Cardiac muscle cell (in vitro differentiated cells and primary cell): ENCODE measurements at regions not wholly inside any gene's neighbourhood (a gene's known extent, or its start where the extent isn't known, plus 50 kb on each side); places are given as distances from the start of the nearest gene placed in this dataset.

Experiments used
- DNase-seq, 2 donors: peaks; one replicate each; pipeline versions ENCODE4 v3.0.0 to v3.0.0-alpha.2; 2010 to 2017; ENCODE audit warnings: low read depth in 1 of 2, low spot score in 1 of 2
- H3K27ac ChIP-seq: fragments of 200-600 bp; sonication (generic); 2 replicates; pipeline ENCODE4 v1.5.1; 2016
- H3K27me3 ChIP-seq: fragments of 200-600 bp; sonication (generic); 2 replicates; pipeline ENCODE4 v1.6.0; 2016; ENCODE audit warnings: control low read depth
- H3K36me3 ChIP-seq: fragments of 200-600 bp; sonication (generic); 2 replicates; pipeline ENCODE4 v1.5.1; 2016; ENCODE audit warnings: control low read depth
- H3K4me1 ChIP-seq: fragments of 200-600 bp; sonication (generic); 2 replicates; pipeline ENCODE4 v1.8.1; 2017; ENCODE audit warnings: low read depth, mild to moderate bottlenecking, mixed run types
- H3K4me3 ChIP-seq: fragments of 200-600 bp; sonication (generic); 2 replicates; pipeline ENCODE4 v1.5.1; 2016; ENCODE audit warnings: mild to moderate bottlenecking
- H3K9me3 ChIP-seq: fragments of 200-600 bp; sonication (generic); 2 replicates; pipeline ENCODE4 v1.5.1; 2017; ENCODE audit warnings: low read depth, mild to moderate bottlenecking, control low read depth
- TF ChIP-seq, protein P1 (sequence below): IDR thresholded peaks from 2 replicates; pipeline ENCODE4 v1.5.1; 2012; ENCODE audit warnings: low read depth, mild to moderate bottlenecking, low read length

DNA sequence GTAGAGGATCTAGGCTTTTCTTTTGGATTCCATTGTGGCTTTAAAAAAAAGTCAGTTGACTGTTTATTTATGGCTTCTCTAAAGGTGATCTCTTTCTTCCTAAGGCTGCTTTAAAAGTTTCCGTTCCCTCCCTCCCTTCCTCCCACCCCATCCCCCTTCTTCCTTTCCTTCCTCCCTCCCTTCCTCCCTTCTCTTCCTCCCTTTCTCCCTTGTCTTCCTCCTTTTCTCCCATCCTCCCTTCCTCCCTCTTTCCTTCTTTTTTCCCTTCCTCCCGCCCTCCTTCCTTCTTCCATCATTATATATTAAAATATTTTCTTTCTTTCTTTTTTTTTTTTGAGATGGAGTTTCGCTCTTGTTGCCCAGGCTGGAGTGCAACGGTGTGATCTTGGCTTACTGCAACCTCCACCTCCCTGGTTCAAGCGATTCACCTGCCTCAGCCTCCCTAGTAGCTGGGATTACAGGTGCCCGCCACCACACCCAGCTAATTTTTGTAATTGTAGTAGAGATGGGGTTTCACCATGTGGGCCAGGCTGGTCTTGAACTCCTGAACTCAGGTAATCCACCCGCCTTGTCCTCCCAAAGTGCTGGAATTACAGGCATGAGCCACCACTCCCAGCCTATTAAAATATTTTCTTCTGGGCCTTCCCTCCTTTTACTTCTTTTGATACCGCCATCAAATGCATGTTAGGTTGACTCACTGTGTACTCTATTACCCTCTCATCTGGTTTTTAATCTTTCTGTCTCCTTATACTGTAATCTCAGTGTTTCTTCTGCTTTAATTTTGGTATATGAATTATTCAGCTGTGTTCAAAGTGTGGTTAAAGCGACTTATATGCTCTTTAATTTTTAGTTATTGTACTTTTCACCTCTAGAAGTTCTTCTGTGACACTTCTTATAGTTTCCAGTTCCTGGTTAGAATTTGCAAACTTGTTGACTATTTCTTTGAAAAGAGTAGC, 59.2 kb upstream of the ATP5PO start:
- Histone ChIP-seq H3K27ac (peak overlapping the region; percentile 96), H3K4me1 (peaks cover 53% of the 10 kb centered on the region), H3K9me3 (no peaks in the 10 kb centered on the region), H3K4me3 (no peak overlapping the region), H3K27me3 (no peaks in the 10 kb centered on the region), H3K36me3 (no peaks in the 10 kb centered on the region)
- DNase-seq = no peak
- TF ChIP-seq, protein P1, sequence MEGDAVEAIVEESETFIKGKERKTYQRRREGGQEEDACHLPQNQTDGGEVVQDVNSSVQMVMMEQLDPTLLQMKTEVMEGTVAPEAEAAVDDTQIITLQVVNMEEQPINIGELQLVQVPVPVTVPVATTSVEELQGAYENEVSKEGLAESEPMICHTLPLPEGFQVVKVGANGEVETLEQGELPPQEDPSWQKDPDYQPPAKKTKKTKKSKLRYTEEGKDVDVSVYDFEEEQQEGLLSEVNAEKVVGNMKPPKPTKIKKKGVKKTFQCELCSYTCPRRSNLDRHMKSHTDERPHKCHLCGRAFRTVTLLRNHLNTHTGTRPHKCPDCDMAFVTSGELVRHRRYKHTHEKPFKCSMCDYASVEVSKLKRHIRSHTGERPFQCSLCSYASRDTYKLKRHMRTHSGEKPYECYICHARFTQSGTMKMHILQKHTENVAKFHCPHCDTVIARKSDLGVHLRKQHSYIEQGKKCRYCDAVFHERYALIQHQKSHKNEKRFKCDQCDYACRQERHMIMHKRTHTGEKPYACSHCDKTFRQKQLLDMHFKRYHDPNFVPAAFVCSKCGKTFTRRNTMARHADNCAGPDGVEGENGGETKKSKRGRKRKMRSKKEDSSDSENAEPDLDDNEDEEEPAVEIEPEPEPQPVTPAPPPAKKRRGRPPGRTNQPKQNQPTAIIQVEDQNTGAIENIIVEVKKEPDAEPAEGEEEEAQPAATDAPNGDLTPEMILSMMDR = no peak

DNA sequence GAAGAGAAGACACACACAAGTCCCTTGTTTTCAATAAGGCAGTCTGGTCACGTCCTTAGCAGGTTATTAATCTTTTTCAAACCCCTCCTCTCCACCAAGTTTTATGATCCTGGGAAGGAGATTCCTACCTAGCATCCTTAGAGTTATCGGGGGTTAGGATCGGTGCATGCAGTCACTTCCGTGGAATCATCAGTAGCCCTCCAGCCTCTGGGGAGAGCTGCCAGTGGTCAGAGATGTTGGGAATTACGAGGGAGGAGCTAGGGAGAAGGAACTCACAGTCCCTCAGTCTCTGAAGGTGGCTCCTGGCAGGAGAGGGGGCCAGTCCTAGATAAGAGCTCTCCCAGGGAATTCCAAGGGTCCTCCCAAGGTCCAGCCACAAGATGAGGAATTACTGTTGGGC, 57.7 kb upstream of the ATP5PO start:
- Histone ChIP-seq H3K36me3 (no peaks in the 10 kb centered on the region), H3K4me1 (peaks cover 68% of the 10 kb centered on the region), H3K27me3 (no peaks in the 10 kb centered on the region), H3K9me3 (no peaks in the 10 kb centered on the region), H3K4me3 (no peak overlapping the region), H3K27ac (no peak overlapping the region)
- no peak for DNase-seq
- TF ChIP-seq, protein P1 = no peak

DNA sequence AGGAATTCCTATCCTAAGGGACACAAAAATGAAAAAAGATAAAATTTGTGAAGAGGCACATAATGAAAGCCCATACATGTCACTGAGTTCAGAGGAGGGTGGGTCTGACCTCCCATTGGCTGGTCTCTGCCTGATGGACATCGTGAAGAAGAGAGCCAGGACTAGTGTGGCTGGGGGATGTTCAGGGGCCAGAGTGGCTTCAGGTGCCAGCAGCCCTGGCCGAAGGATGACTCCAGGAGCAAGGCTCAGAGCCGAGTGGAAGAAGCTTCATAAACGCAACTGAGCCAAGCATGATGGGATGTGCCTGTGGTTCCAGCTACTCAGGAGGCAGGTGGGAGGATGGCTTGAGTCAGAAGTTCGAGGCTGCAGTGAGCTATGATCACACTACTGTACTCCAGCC, 56.9 kb upstream of the ATP5PO start:
- no peak overlapping the region for H3K27ac ChIP-seq
- TF ChIP-seq, protein P1 = no peak
- no peak overlapping the region for H3K4me3 ChIP-seq
- H3K27me3 ChIP-seq = no peaks in the 10 kb centered on the region
- H3K36me3 ChIP-seq = no peaks in the 10 kb centered on the region
- DNase-seq = no peak
- H3K4me1 ChIP-seq = peaks cover 70% of the 10 kb centered on the region
- H3K9me3 ChIP-seq = no peaks in the 10 kb centered on the region

DNA sequence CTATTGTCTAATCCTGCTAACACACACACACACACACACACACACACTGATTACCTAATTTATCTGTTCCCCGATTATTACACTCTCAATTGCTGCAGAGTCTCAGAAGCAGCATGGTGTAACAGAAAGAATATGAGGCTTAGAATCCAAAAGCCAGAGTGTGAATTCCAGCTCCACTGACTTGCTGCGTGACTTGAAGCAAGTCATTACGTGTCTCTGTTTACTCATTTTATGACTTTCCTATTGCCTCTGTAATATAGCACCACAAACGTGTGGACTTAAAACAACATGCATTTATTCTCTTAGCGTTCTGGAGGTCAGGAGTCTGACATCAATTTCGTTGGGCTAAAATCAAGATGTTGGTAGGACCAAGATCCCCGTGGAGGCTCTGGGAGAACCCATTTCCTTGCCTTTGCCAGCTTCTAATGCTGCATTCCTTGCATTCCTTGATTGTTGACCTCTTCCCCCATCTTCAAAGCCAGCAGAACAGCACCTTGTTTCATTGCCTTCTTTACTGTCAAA, 55.9 kb upstream of the ATP5PO start:
- Histone ChIP-seq H3K4me3 (no peak overlapping the region), H3K9me3 (no peaks in the 10 kb centered on the region), H3K36me3 (no peaks in the 10 kb centered on the region), H3K27ac (no peak overlapping the region), H3K4me1 (peaks cover 71% of the 10 kb centered on the region), H3K27me3 (no peaks in the 10 kb centered on the region)
- TF ChIP-seq, protein P1 = no peak
- peak in 1 of 2 donors; percentile 23 for DNase-seq

DNA sequence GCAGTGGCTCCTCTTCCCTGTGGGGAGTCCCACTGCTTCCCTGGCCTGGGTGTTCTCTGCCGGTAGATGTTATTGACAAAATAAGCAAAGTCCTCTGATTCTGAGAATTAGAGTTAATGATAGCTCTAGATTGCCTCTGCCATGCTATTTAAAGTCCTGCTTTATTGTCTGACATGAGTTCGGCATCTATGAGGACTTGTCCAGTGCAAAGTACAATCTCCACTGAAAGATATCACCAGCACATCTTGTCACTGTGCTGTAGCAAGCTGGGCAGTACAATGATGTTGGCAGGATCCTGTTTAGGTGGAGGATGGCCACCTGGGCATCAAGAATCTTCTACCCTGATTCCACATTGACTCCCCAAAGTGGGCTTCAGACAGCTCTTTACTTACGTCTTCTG, 54.0 kb upstream of the ATP5PO start:
- DNase-seq = no peak
- TF ChIP-seq, protein P1 = no peak

More for the DNA sequence above, 54.0 kb upstream of the ATP5PO start:
- no peaks in the 10 kb centered on the region for H3K9me3 ChIP-seq
- H3K27ac ChIP-seq = peak overlapping the region; percentile 85
- H3K4me1 ChIP-seq = peaks cover 57% of the 10 kb centered on the region
- H3K36me3 ChIP-seq = no peaks in the 10 kb centered on the region
- no peaks in the 10 kb centered on the region for H3K27me3 ChIP-seq
- no peak overlapping the region for H3K4me3 ChIP-seq
